ENCODE measurements at regions not wholly inside any gene's neighbourhood (a gene's known extent, or its start where the extent isn't known, plus 50 kb on each side); places are given as distances from the start of the nearest gene placed in this dataset.

DNA sequence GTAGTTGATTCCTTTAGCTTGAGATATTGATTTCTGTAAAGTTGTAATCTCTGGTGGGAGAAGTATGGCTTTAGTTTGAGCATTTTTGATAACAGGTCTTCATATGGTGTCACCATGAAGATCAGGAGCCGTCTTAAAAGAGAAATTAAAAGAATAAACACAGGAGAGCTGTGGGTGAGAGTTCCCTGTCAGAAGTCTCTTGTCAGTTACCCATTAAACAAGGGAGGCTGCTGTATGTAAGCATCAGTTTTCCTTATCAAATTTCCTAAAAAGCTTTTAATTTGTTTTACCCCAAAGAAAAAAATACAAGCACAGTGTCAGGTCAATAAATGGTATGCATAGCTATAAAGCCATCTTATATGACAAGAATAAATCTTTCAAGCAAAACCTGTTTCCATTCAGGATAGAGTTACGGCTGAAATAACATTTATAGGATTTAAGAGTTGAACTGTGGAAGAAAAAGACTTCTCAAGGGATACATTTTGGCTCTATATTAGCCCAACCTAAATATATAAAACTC is 767.5 kb downstream of the JRKL start:
- WGBS, result 50% methylated on average over 2 of the region's 2 CpGs
- no peak overlapping the region for H3K9ac ChIP-seq (ENCODE audit: low read depth in 1 of 2, low read length in 2 of 2)

DNA sequence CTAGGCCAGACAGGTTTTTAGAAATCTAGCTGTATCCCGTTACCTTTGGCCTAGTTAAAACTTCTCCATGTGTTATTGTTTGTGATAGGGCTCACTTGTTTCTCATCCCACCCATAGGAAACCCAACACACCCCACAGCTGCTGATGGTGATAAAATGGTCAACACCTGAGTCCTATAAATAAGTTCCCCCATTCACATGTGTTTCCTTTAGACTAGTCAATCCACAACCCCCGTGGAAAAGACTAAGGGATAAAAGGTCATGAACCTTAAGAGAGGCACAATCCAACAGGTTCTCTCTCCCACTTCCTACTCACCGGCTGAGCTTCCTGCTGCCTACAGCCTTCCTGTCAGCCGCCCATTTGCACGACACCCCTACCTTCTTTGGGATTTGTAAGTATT is 768.4 kb downstream of the JRKL start:
- H3K9ac ChIP-seq (ENCODE audit: low read depth in 1 of 2, low read length in 2 of 2), result no peak overlapping the region
- DNase-seq (ENCODE audit: low spot score), result no peak
- H3K9me3 ChIP-seq (ENCODE audit: control insufficient read depth in 4 of 4, low read length in 3 of 4), result no peaks in the 10 kb centered on the region
- TF ChIP-seq TAF1 (conservative IDR thresholded peaks at IDR 0.05) (no peak), GABPA (IDR thresholded peaks at IDR 0.05 in 1 of 2, conservative IDR thresholded peaks at IDR 0.05 in 1 of 2) (no peak)
- H3K27me3 ChIP-seq (ENCODE audit: control insufficient read depth in 4 of 4, insufficient read depth in 4 of 4, low read length in 3 of 4), result no peaks in the 10 kb centered on the region
- no peaks in the 10 kb centered on the region for H3K36me3 ChIP-seq (ENCODE audit: control insufficient read depth in 4 of 4, insufficient read depth in 3 of 4, low read depth in 1 of 4, low read length in 3 of 4)
- H3K27ac ChIP-seq (ENCODE audit: low read depth in 1 of 2, low read length in 2 of 2), result no peak overlapping the region
- H3K4me3 ChIP-seq (ENCODE audit: low read depth in 1 of 3, low read length in 3 of 3), result no peak overlapping the region
- WGBS, result 63% methylated on average over 5 of the region's 5 CpGs
- no peaks in the 10 kb centered on the region for H3K4me1 ChIP-seq (ENCODE audit: control insufficient read depth in 4 of 4, insufficient read depth in 4 of 4, low read length in 3 of 4)

More for the DNA sequence above, 767.5 kb downstream of the JRKL start:
- Histone ChIP-seq H3K27me3 (ENCODE audit: control insufficient read depth in 4 of 4, insufficient read depth in 4 of 4, low read length in 3 of 4) (no peaks in the 10 kb centered on the region), H3K27ac (ENCODE audit: low read depth in 1 of 2, low read length in 2 of 2) (no peak overlapping the region), H3K4me1 (ENCODE audit: control insufficient read depth in 4 of 4, insufficient read depth in 4 of 4, low read length in 3 of 4) (no peaks in the 10 kb centered on the region), H3K9me3 (ENCODE audit: control insufficient read depth in 4 of 4, low read length in 3 of 4) (no peaks in the 10 kb centered on the region), H3K4me3 (ENCODE audit: low read depth in 1 of 3, low read length in 3 of 3) (no peak overlapping the region), H3K36me3 (ENCODE audit: control insufficient read depth in 4 of 4, insufficient read depth in 3 of 4, low read depth in 1 of 4, low read length in 3 of 4) (no peaks in the 10 kb centered on the region)
- DNase-seq (ENCODE audit: low spot score), result no peak
- TF ChIP-seq, protein P1, sequence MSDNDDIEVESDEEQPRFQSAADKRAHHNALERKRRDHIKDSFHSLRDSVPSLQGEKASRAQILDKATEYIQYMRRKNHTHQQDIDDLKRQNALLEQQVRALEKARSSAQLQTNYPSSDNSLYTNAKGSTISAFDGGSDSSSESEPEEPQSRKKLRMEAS (IDR thresholded peaks at IDR 0.05), result no peak
- TF ChIP-seq JUND (IDR thresholded peaks at IDR 0.05) (no peak), EGR1 (IDR thresholded peaks at IDR 0.05; ENCODE audit: low read depth in 2 of 2) (no peak), HNF4G (IDR thresholded peaks at IDR 0.05) (no peak), SP1 (IDR thresholded peaks at IDR 0.05) (no peak), GABPA (IDR thresholded peaks at IDR 0.05 in 1 of 2, conservative IDR thresholded peaks at IDR 0.05 in 1 of 2) (no peak), TAF1 (conservative IDR thresholded peaks at IDR 0.05) (no peak), RAD21 (IDR thresholded peaks at IDR 0.05) (no peak)
- TF ChIP-seq, protein P2, sequence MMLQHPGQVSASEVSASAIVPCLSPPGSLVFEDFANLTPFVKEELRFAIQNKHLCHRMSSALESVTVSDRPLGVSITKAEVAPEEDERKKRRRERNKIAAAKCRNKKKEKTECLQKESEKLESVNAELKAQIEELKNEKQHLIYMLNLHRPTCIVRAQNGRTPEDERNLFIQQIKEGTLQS (IDR thresholded peaks at IDR 0.05), result no peak
- TF ChIP-seq, protein P3, sequence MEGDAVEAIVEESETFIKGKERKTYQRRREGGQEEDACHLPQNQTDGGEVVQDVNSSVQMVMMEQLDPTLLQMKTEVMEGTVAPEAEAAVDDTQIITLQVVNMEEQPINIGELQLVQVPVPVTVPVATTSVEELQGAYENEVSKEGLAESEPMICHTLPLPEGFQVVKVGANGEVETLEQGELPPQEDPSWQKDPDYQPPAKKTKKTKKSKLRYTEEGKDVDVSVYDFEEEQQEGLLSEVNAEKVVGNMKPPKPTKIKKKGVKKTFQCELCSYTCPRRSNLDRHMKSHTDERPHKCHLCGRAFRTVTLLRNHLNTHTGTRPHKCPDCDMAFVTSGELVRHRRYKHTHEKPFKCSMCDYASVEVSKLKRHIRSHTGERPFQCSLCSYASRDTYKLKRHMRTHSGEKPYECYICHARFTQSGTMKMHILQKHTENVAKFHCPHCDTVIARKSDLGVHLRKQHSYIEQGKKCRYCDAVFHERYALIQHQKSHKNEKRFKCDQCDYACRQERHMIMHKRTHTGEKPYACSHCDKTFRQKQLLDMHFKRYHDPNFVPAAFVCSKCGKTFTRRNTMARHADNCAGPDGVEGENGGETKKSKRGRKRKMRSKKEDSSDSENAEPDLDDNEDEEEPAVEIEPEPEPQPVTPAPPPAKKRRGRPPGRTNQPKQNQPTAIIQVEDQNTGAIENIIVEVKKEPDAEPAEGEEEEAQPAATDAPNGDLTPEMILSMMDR (IDR thresholded peaks at IDR 0.05; ENCODE audit: low read depth, low read length, missing input control), result no peak
- TF ChIP-seq, protein P4, sequence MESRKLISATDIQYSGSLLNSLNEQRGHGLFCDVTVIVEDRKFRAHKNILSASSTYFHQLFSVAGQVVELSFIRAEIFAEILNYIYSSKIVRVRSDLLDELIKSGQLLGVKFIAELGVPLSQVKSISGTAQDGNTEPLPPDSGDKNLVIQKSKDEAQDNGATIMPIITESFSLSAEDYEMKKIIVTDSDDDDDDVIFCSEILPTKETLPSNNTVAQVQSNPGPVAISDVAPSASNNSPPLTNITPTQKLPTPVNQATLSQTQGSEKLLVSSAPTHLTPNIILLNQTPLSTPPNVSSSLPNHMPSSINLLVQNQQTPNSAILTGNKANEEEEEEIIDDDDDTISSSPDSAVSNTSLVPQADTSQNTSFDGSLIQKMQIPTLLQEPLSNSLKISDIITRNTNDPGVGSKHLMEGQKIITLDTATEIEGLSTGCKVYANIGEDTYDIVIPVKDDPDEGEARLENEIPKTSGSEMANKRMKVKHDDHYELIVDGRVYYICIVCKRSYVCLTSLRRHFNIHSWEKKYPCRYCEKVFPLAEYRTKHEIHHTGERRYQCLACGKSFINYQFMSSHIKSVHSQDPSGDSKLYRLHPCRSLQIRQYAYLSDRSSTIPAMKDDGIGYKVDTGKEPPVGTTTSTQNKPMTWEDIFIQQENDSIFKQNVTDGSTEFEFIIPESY (IDR thresholded peaks at IDR 0.05), result no peak

DNA sequence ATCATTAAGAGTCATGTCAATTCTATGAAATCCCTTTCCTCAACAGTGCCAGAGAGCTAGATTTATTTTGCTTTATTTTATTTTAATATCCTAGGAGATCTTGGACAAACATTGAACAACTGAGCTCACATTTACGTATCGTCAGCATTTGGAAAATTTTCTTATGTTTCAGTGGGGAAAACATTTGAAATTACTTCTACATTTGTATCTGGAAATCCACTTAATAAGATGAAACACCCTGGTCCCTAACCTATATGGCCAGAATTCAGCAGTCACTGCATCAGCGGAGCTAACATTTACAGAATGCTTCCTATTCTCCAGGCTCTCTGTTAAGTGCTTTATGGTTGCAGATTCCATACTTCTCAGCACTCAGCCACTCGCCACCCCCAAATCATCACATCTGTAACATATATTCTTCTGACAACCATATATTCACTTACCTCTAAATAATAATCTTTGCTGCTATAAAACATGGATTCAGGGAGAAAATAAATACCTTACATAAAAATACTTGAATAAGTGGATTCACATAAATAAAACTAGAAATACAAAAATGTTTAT is 773.9 kb downstream of the JRKL start:
- no peak for DNase-seq (ENCODE audit: low spot score)
- no peaks in the 10 kb centered on the region for H3K27me3 ChIP-seq (ENCODE audit: control insufficient read depth in 4 of 4, insufficient read depth in 4 of 4, low read length in 3 of 4)
- no peaks in the 10 kb centered on the region for H3K9me3 ChIP-seq (ENCODE audit: control insufficient read depth in 4 of 4, low read length in 3 of 4)
- 76% methylated on average over 4 of the region's 4 CpGs for WGBS
- no peaks in the 10 kb centered on the region for H3K36me3 ChIP-seq (ENCODE audit: control insufficient read depth in 4 of 4, insufficient read depth in 3 of 4, low read depth in 1 of 4, low read length in 3 of 4)
- no peaks in the 10 kb centered on the region for H3K4me1 ChIP-seq (ENCODE audit: control insufficient read depth in 4 of 4, insufficient read depth in 4 of 4, low read length in 3 of 4)
- H3K9ac ChIP-seq (ENCODE audit: low read depth in 1 of 2, low read length in 2 of 2), result no peak overlapping the region
- no peak overlapping the region for H3K27ac ChIP-seq (ENCODE audit: low read depth in 1 of 2, low read length in 2 of 2)
- no peak for TF ChIP-seq YY1 (IDR thresholded peaks at IDR 0.05)
- TF ChIP-seq NR2F2 (IDR thresholded peaks at IDR 0.05), result no peak
- no peak for TF ChIP-seq RAD21 (IDR thresholded peaks at IDR 0.05)
- TF ChIP-seq JUND (IDR thresholded peaks at IDR 0.05), result no peak
- TF ChIP-seq, protein P3 (IDR thresholded peaks at IDR 0.05; ENCODE audit: low read depth, low read length, missing input control), result no peak
- no peak for TF ChIP-seq EGR1 (IDR thresholded peaks at IDR 0.05; ENCODE audit: low read depth in 2 of 2)
- TF ChIP-seq HNF4A (conservative IDR thresholded peaks at IDR 0.05), result no peak
- no peak overlapping the region for H3K4me3 ChIP-seq (ENCODE audit: low read depth in 1 of 3, low read length in 3 of 3)
